AG09309 (cell line): ENCODE measurements at regions not wholly inside any gene's neighbourhood (a gene's known extent, or its start where the extent isn't known, plus 50 kb on each side); places are given as distances from the start of the nearest gene placed in this dataset.

ENCODE experiments used
- DNase-seq: peaks from one replicate; pipeline ENCODE4 v3.0.0-alpha.2; 2010; ENCODE audit warnings: low read depth
- H3K4me3 ChIP-seq: 2 replicates; pipeline ENCODE4 v1.5.1; 2011; ENCODE audit warnings: mild to moderate bottlenecking, low read depth, low read length, moderate library complexity; ENCODE audit not compliant: control insufficient read depth
- CTCF ChIP-seq: IDR thresholded peaks from 2 replicates; pipeline ENCODE4 v1.5.1; 2011; ENCODE audit warnings: mild to moderate bottlenecking, low read depth, low read length, inconsistent platforms; ENCODE audit not compliant: insufficient read depth, control insufficient read depth; ENCODE audit errors: missing control alignments

DNA sequence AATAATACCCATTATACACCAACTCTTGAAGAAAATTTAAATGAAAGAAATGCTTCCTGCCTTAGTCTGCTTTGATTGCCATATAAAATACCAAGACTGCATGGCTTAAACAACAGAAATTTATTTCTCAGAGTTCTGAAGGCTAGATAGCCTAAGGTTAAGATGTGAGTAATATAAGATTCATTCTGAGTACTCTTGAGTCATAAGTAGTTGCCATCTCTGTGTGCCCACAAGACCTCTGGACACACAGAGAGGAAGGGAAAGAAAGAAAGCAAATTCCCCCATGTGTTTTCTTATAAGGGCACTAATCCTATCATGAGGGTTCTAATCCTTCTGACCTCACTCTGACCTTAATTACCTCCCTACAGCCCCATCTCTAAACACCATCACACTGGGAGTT is 201.2 kb downstream of the PTN start:
- no peak for TF ChIP-seq CTCF
- H3K4me3 ChIP-seq = no peak overlapping the region
- DNase-seq = no peak

DNA sequence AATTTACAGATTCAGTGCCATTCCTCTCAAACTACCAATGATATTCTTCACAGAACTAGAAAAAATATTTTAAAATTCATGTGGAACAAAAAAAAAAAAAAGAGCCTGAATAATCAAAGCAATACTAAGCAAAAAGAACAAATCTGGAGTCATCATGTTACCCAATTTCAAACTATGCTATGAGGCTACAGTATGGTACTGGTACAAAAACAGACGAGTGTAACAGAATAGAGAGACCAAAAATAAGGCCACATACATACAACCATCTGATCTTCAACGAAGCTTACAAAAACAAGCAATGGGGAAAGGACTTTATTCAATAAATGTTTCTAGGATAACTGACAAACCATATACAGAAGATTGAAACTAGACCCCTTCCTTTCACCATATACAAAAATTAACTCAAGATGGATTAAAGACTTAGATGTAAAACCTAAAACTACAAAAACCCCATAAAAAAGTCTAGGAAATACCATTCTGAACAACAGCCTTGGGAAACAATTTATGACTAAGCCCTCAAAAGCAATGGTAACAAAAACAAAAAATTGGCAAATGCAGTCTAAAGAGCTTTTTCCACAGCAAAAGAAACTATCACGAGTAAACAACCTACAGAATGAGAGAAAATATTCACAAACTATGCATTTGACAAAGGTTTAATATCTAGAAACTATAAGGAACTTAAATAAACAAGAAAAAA is 207.7 kb downstream of the PTN start:
- no peak for DNase-seq
- no peak for TF ChIP-seq CTCF
- H3K4me3 ChIP-seq = no peak overlapping the region

- no peak for DNase-seq
Observed at GRCh38 chr7:137130751-137131158, 212.8 kb downstream of the PTN start.

GRCh38 chr7:137129025-137129424 is 214.5 kb downstream of the PTN start:
- no peak for DNase-seq
- TF ChIP-seq CTCF = no peak
- no peak overlapping the region for H3K4me3 ChIP-seq

More at GRCh38 chr7:137130751-137131158, 212.8 kb downstream of the PTN start:
- TF ChIP-seq CTCF = no peak
- H3K4me3 ChIP-seq = no peak overlapping the region

DNA sequence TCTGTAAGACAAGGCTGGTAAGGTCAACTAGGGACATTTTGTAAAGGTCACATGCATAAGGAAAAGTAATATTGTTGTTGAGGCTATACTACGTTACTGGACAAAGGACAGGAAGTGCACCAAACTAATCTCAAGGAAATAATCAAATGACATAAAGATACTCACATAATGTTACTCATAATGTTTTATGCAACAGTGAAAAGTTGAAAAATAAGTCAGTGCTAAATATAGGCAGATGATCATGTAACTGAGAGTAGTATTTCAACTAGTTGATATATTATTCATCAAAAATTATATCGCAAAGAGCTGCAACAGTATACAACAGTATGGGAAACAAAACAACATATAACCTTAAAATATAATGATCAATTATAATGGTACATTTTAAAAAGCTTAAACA is 215.7 kb downstream of the PTN start:
- no peak overlapping the region for H3K4me3 ChIP-seq
- DNase-seq = no peak
- no peak for TF ChIP-seq CTCF

DNA sequence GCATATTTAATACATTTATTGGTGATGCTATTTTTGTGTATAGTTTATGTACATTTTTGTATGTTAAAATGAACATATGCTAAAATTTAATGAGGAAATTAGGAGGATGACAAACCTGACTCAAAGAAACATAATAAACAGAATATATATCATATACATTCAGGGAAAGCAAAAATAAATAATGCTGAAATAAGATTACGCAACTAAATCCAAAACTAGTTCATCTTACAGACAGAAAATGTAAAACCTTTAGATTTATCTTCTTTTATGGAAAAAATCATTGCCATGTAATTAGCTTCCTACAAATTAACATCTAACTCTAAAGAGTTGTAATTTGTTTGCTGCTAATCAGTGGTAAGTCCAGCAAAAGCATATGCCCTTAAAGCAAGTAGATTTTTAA is 216.5 kb downstream of the PTN start:
- no peak overlapping the region for H3K4me3 ChIP-seq
- DNase-seq = no peak
- no peak for TF ChIP-seq CTCF
